ENCODE measurements at regions not wholly inside any gene's neighbourhood (a gene's known extent, or its start where the extent isn't known, plus 50 kb on each side); places are given as distances from the start of the nearest gene placed in this dataset.

DNA sequence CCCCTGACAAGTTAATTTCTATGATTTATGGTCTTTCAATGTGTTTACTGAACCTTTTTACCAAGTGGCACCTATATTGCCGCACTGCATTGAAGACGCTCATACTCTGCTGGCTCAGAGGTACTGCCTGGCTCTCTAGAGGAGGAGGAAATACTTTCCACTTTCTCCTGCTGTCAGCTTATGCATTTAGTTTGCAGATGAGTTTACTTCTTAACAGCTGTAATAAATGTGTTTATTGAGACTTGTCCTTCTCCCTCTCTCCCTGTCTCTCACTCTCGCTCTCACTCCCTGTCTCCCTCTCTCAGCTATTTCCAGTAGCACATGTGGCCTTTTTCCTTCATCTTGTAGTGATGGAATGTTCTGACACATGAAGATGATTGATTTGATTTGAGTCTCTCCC is 60.3 kb upstream of the SPATA13 start:
- Histone ChIP-seq H3K79me2 (ENCODE audit: insufficient read depth, low read length) (no peaks in the 10 kb centered on the region), H2AFZ (ENCODE audit: low read length) (no peak overlapping the region), H2BK15ac (ENCODE audit: low read depth, low read length) (no peak overlapping the region), H3K4me1 (ENCODE audit: insufficient read depth, low read length) (no peaks in the 10 kb centered on the region), H4K5ac (ENCODE audit: insufficient read length, low read depth, low read length) (no peak overlapping the region), H2BK120ac (ENCODE audit: low read depth, low read length, poor library complexity, severe bottlenecking) (no peak overlapping the region), H3K18ac (ENCODE audit: insufficient read length, low read depth, low read length) (no peak overlapping the region), H2BK20ac (ENCODE audit: low read depth, low read length, poor library complexity, severe bottlenecking) (no peak overlapping the region), H3K9me3 (ENCODE audit: control insufficient read depth, low read depth, low read length) (no peaks in the 10 kb centered on the region), H3K4ac (ENCODE audit: low read depth, low read length) (no peak overlapping the region), H3K4me2 (ENCODE audit: insufficient read depth, insufficient read length, low read length) (no peak overlapping the region), H2BK12ac (ENCODE audit: insufficient read length, low read depth, low read length) (no peak overlapping the region), H3K27me3 (ENCODE audit: insufficient read depth, low read length) (no peaks in the 10 kb centered on the region), H4K20me1 (ENCODE audit: control insufficient read depth, insufficient read depth, insufficient read length) (no peaks in the 10 kb centered on the region), H2AK5ac (ENCODE audit: insufficient read length, low read length) (no peak overlapping the region), H2BK5ac (ENCODE audit: insufficient read length, low read length) (no peak overlapping the region), H3K14ac (ENCODE audit: insufficient read depth, low read length) (no peak overlapping the region), H3K9ac (ENCODE audit: extremely low read depth, insufficient read length, low read length) (no peak overlapping the region), H3T11ph (ENCODE audit: low read length) (no peak overlapping the region), H3K56ac (ENCODE audit: insufficient read length, low read depth, low read length) (no peak overlapping the region), H3K79me1 (ENCODE audit: insufficient read depth, low read depth, low read length, poor library complexity, severe bottlenecking) (no peaks in the 10 kb centered on the region), H4K91ac (ENCODE audit: insufficient read length, low read depth, low read length) (no peak overlapping the region), H3K23me2 (ENCODE audit: insufficient read length, low read depth, low read length, poor library complexity, severe bottlenecking) (no peaks in the 10 kb centered on the region), H4K8ac (replicated peaks; ENCODE audit: insufficient read length, low read depth, low read length) (no peak overlapping the region), H3K23ac (ENCODE audit: insufficient read length, low read depth, low read length) (no peak overlapping the region), H3K27ac (ENCODE audit: insufficient read length, low read depth, low read length) (no peak overlapping the region)
- peaks cover 0 to 8% (median 0%) of the 10 kb centered on the region in 3 experiments; a peak in 4 of 7 replicates for H3K36me3 Mint-ChIP-seq (ENCODE audit: insufficient read depth in 1 of 3, low read depth in 3 of 3)
- no peak for DNase-seq
- H3K4me3 Mint-ChIP-seq = no peak overlapping the region
- peaks cover 0 to 3% of the 10 kb centered on the region in 2 experiments; a peak in 2 of 5 replicates for H3K9me3 Mint-ChIP-seq
- WGBS (ENCODE audit: extremely low coverage, insufficient read length, low lambda C conversion rate) = no CpG with 5 or more reads among the region's 3 CpGs
- TF ChIP-seq, protein P1, sequence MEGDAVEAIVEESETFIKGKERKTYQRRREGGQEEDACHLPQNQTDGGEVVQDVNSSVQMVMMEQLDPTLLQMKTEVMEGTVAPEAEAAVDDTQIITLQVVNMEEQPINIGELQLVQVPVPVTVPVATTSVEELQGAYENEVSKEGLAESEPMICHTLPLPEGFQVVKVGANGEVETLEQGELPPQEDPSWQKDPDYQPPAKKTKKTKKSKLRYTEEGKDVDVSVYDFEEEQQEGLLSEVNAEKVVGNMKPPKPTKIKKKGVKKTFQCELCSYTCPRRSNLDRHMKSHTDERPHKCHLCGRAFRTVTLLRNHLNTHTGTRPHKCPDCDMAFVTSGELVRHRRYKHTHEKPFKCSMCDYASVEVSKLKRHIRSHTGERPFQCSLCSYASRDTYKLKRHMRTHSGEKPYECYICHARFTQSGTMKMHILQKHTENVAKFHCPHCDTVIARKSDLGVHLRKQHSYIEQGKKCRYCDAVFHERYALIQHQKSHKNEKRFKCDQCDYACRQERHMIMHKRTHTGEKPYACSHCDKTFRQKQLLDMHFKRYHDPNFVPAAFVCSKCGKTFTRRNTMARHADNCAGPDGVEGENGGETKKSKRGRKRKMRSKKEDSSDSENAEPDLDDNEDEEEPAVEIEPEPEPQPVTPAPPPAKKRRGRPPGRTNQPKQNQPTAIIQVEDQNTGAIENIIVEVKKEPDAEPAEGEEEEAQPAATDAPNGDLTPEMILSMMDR (conservative IDR thresholded peaks at IDR 0.05) = no peak
- no peak overlapping the region for H3K27ac Mint-ChIP-seq
- no peaks in the 10 kb centered on the region; the same call in 1 of the 2 replicates for H3K27me3 Mint-ChIP-seq (ENCODE audit: low read depth)
- H3K4me1 Mint-ChIP-seq = peaks cover 6 to 13% of the 10 kb centered on the region in 2 experiments
